H1 (cell line): ENCODE measurements at regions not wholly inside any gene's neighbourhood (a gene's known extent, or its start where the extent isn't known, plus 50 kb on each side); places are given as distances from the start of the nearest gene placed in this dataset.

ENCODE experiments used
- EZH2 ChIP-seq: fragments of 200-600 bp; sonication (generic); IDR thresholded peaks from 2 replicates; pipeline ENCODE4 v1.7.1; 2012; ENCODE audit warnings: low read depth, mild to moderate bottlenecking, moderate library complexity, low read length, inconsistent platforms; ENCODE audit not compliant: severe bottlenecking
- TF ChIP-seq, protein P1 (sequence below): IDR thresholded peaks from 2 replicates; pipeline ENCODE4 v1.6.1; 2012; ENCODE audit warnings: inconsistent platforms

DNA sequence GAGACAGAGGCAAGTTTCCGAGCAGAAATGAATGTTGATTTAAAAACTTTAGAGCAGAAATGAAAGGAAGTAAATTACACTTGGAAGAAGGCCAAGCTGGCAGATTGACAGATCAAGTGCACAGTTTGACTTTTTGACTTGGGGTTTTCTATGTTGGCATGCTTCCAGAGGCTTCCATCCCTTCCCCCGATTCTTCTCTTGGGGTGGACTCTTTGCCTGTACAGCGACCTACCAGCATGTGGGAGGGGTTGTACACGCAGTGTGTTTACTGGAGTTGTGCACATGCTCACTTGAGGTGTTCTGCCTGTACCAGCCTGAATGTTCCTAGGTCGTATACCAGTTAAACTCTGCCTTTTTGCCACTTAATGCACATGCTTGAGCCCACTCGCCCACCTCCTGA, 701.5 kb upstream of the GBE1 start:
- TF ChIP-seq EZH2 = no peak
- TF ChIP-seq, protein P1, sequence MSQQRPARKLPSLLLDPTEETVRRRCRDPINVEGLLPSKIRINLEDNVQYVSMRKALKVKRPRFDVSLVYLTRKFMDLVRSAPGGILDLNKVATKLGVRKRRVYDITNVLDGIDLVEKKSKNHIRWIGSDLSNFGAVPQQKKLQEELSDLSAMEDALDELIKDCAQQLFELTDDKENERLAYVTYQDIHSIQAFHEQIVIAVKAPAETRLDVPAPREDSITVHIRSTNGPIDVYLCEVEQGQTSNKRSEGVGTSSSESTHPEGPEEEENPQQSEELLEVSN = no peak
